Endodermal cell (in vitro differentiated cells): ENCODE measurements at regions not wholly inside any gene's neighbourhood (a gene's known extent, or its start where the extent isn't known, plus 50 kb on each side); places are given as distances from the start of the nearest gene placed in this dataset.

Experiments used
- DNase-seq: peaks from one replicate; pipeline ENCODE4 v3.0.0-alpha.2; 2017
- H3K27ac ChIP-seq: 2 replicates; pipeline ENCODE4 v1.5.1; 2013; ENCODE audit warnings: mild to moderate bottlenecking, low read depth, low read length, moderate library complexity
- H3K27me3 ChIP-seq: 2 replicates; pipeline ENCODE4 v1.6.1; 2013; ENCODE audit warnings: mild to moderate bottlenecking, low read length, moderate library complexity; ENCODE audit not compliant: insufficient read depth, control insufficient read depth, poor library complexity, severe bottlenecking
- H3K36me3 ChIP-seq: 2 replicates; pipeline ENCODE4 v1.7.0; 2013; ENCODE audit warnings: mild to moderate bottlenecking, low read length, moderate library complexity; ENCODE audit not compliant: control insufficient read depth, insufficient read depth
- H3K4me1 ChIP-seq: one replicate; pipeline ENCODE4 v1.7.0; 2013; ENCODE audit warnings: low read length; ENCODE audit not compliant: control insufficient read depth, insufficient read depth
- H3K4me3 ChIP-seq: 2 replicates; pipeline ENCODE4 v1.5.1; 2013; ENCODE audit warnings: mild to moderate bottlenecking, low read length, moderate library complexity
- H3K9ac ChIP-seq: 2 replicates; pipeline ENCODE4 v1.6.1; 2013; ENCODE audit warnings: mild to moderate bottlenecking, low read length, moderate library complexity; ENCODE audit not compliant: poor library complexity, severe bottlenecking; ENCODE audit errors: extremely low read depth
- H3K9me3 ChIP-seq: 2 replicates; pipeline ENCODE4 v1.6.1; 2013; ENCODE audit warnings: mild to moderate bottlenecking, low read length, moderate library complexity; ENCODE audit not compliant: control insufficient read depth
- H3K27ac Mint-ChIP-seq: 2 replicates; pipeline ENCODE4 v1.8.0; 2020; ENCODE audit warnings: mixed read lengths
- H3K27me3 Mint-ChIP-seq: 2 replicates; pipeline ENCODE4 v1.8.0; 2021; ENCODE audit warnings: mild to moderate bottlenecking, mixed read lengths; ENCODE audit not compliant: insufficient read depth
- H3K36me3 Mint-ChIP-seq: 2 replicates; pipeline ENCODE4 v1.8.0; 2020; ENCODE audit warnings: low read depth, mixed read lengths
- H3K4me1 Mint-ChIP-seq: 2 replicates; pipeline ENCODE4 v1.8.0; 2020; ENCODE audit warnings: mixed read lengths
- H3K4me3 Mint-ChIP-seq: 2 replicates; pipeline ENCODE4 v1.8.0; 2020; ENCODE audit warnings: mild to moderate bottlenecking, moderate library complexity, mixed read lengths
- H3K9me3 Mint-ChIP-seq: 2 replicates; pipeline ENCODE4 v1.8.0; 2020; ENCODE audit warnings: mild to moderate bottlenecking, mixed read lengths
- WGBS, 2 experiments: methylation state at CpG; one replicate each; pipeline versions ENCODE4 v1.1.5 to v1.1.7; 2013; ENCODE audit warnings: missing lambda C conversion rate in 2 of 2, mixed read lengths in 1 of 2; ENCODE audit not compliant: insufficient coverage in 1 of 2, insufficient read length in 1 of 2; 5-methylcytosine and 5-hydroxymethylcytosine counted together
- TF ChIP-seq, protein P1 (sequence below): fragments of 200-600 bp; sonication (generic); conservative IDR thresholded peaks from 2 replicates; pipeline ENCODE4 v1.5.0; 2021; ENCODE audit warnings: antibody characterized with exemption, mild to moderate bottlenecking

GRCh38 chr5:27240791-27241190 is 202.4 kb upstream of the CDH9 start:
- WGBS, 2 experiments = 83% methylated on average over 1 of the region's 2 CpGs; no CpG with 5 or more reads in 1 of the 2 experiments
- Mint-ChIP-seq H3K27me3 (no peaks in the 10 kb centered on the region), H3K27ac (no peak overlapping the region), H3K9me3 (no peaks in the 10 kb centered on the region), H3K4me1 (no peaks in the 10 kb centered on the region), H3K36me3 (no peaks in the 10 kb centered on the region), H3K4me3 (no peak overlapping the region)
- no peak overlapping the region for H3K27ac ChIP-seq
- TF ChIP-seq, protein P1, sequence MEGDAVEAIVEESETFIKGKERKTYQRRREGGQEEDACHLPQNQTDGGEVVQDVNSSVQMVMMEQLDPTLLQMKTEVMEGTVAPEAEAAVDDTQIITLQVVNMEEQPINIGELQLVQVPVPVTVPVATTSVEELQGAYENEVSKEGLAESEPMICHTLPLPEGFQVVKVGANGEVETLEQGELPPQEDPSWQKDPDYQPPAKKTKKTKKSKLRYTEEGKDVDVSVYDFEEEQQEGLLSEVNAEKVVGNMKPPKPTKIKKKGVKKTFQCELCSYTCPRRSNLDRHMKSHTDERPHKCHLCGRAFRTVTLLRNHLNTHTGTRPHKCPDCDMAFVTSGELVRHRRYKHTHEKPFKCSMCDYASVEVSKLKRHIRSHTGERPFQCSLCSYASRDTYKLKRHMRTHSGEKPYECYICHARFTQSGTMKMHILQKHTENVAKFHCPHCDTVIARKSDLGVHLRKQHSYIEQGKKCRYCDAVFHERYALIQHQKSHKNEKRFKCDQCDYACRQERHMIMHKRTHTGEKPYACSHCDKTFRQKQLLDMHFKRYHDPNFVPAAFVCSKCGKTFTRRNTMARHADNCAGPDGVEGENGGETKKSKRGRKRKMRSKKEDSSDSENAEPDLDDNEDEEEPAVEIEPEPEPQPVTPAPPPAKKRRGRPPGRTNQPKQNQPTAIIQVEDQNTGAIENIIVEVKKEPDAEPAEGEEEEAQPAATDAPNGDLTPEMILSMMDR = no peak
- no peak for DNase-seq
- no peak overlapping the region for H3K9ac ChIP-seq
- H3K36me3 ChIP-seq = no peaks in the 10 kb centered on the region
- H3K9me3 ChIP-seq = no peaks in the 10 kb centered on the region
- H3K4me3 ChIP-seq = no peak overlapping the region
- no peaks in the 10 kb centered on the region for H3K27me3 ChIP-seq
- H3K4me1 ChIP-seq = no peaks in the 10 kb centered on the region

DNA sequence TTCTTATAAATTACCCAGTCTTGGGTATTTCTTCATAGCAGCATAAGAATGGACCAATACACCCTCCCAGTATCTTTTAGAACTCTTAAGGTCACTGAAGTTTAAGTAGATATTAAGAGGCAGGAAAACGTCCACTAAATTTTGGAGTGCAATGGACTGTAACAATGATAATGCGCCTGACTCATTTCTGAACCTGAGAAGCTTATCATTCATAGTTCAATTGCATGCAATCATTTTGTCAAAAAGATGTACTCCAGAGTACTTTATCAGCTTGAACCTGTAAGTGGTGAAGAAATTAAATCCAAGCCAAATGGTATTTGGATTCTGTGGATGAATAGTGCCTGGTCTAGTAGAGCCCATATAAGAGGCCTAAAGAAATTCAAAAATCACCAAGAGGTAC is 196.5 kb upstream of the CDH9 start:
- Mint-ChIP-seq H3K4me3 (no peak overlapping the region), H3K9me3 (no peaks in the 10 kb centered on the region), H3K27me3 (no peaks in the 10 kb centered on the region), H3K36me3 (no peaks in the 10 kb centered on the region), H3K4me1 (no peaks in the 10 kb centered on the region), H3K27ac (no peak overlapping the region)
- Histone ChIP-seq H3K4me1 (no peaks in the 10 kb centered on the region), H3K9me3 (no peaks in the 10 kb centered on the region), H3K9ac (no peak overlapping the region), H3K27ac (no peak overlapping the region), H3K27me3 (no peaks in the 10 kb centered on the region), H3K4me3 (no peak overlapping the region), H3K36me3 (no peaks in the 10 kb centered on the region)
- 88 to 100% methylated on average over 2 of the region's 2 CpGs for WGBS, 2 experiments
- TF ChIP-seq, protein P1 = no peak
- DNase-seq = no peak

- no peaks in the 10 kb centered on the region for H3K4me1 ChIP-seq
- H3K27me3 Mint-ChIP-seq = no peaks in the 10 kb centered on the region
- no peaks in the 10 kb centered on the region for H3K36me3 ChIP-seq
- H3K4me1 Mint-ChIP-seq = no peaks in the 10 kb centered on the region
- no peak overlapping the region for H3K4me3 ChIP-seq
- H3K9me3 Mint-ChIP-seq = peaks cover 3% of the 10 kb centered on the region
- no peaks in the 10 kb centered on the region for H3K36me3 Mint-ChIP-seq
- no peak for DNase-seq
- H3K27ac Mint-ChIP-seq = no peak overlapping the region
- no peak overlapping the region for H3K9ac ChIP-seq
- TF ChIP-seq, protein P1 = no peak
- no peaks in the 10 kb centered on the region for H3K9me3 ChIP-seq
- no peaks in the 10 kb centered on the region for H3K27me3 ChIP-seq
- WGBS, 2 experiments = no CpG with 5 or more reads among the region's 1 CpG
- no peak overlapping the region for H3K4me3 Mint-ChIP-seq
- H3K27ac ChIP-seq = no peak overlapping the region
These were observed 183.0 kb upstream of the CDH9 start for GRCh38 chr5:27221410-27221809.
